DOHH2 (cell line): ENCODE measurements at regions not wholly inside any gene's neighbourhood (a gene's known extent, or its start where the extent isn't known, plus 50 kb on each side); places are given as distances from the start of the nearest gene placed in this dataset.

Source experiments
- H3F3A ChIP-seq: fragments of 200-600 bp; sonication (generic), shearing (Covaris generic); 2 replicates; pipeline ENCODE4 v1.6.0; 2016; ENCODE audit warnings: antibody characterized with exemption, mild to moderate bottlenecking; ENCODE audit not compliant: control insufficient read depth, insufficient read depth
- H3K27ac ChIP-seq: fragments of 200-600 bp; sonication (generic); 2 replicates; pipeline ENCODE4 v1.5.1; 2014; ENCODE audit warnings: low read depth, mild to moderate bottlenecking, low read length, moderate library complexity
- H3K27me3 ChIP-seq: fragments of 200-600 bp; sonication (generic); 2 replicates; pipeline ENCODE4 v1.6.1; 2014; ENCODE audit warnings: mild to moderate bottlenecking, low read length, mixed read lengths; ENCODE audit not compliant: control insufficient read depth
- H3K36me3 ChIP-seq: fragments of 200-600 bp; sonication (generic); 2 replicates; pipeline ENCODE4 v1.6.1; 2014; ENCODE audit warnings: mild to moderate bottlenecking, low read length, moderate library complexity, mixed read lengths; ENCODE audit not compliant: control insufficient read depth
- H3K4me1 ChIP-seq: fragments of 200-600 bp; sonication (generic); 2 replicates; pipeline ENCODE4 v1.6.1; 2014; ENCODE audit warnings: mild to moderate bottlenecking, low read length, mixed read lengths; ENCODE audit not compliant: control insufficient read depth
- H3K4me2 ChIP-seq: fragments of 200-600 bp; sonication (generic); 2 replicates; pipeline ENCODE4 v1.6.0; 2014; ENCODE audit warnings: mild to moderate bottlenecking, low read length, moderate library complexity
- H3K4me3 ChIP-seq: fragments of 200-600 bp; sonication (generic); 2 replicates; pipeline ENCODE4 v1.5.1; 2014; ENCODE audit warnings: mild to moderate bottlenecking, low read length, mixed read lengths
- H3K79me2 ChIP-seq: fragments of 200-600 bp; sonication (generic); 2 replicates; pipeline ENCODE4 v1.6.1; 2014; ENCODE audit warnings: mild to moderate bottlenecking, low read length, mixed read lengths; ENCODE audit not compliant: control insufficient read depth
- H3K9me2 ChIP-seq: fragments of 200-600 bp; sonication (generic); replicated peaks from 2 replicates; pipeline ENCODE4 v1.6.1; 2014; ENCODE audit warnings: mild to moderate bottlenecking, low read length, mixed read lengths; ENCODE audit not compliant: control insufficient read depth
- H3K9me3 ChIP-seq: fragments of 200-600 bp; sonication (generic); 2 replicates; pipeline ENCODE4 v1.6.1; 2014; ENCODE audit warnings: antibody characterized with exemption, low read length, mixed read lengths; ENCODE audit not compliant: control insufficient read depth, insufficient read depth
- H4K20me1 ChIP-seq: fragments of 200-600 bp; sonication (generic); 2 replicates; pipeline ENCODE4 v1.6.0; 2014; ENCODE audit warnings: low read depth, mild to moderate bottlenecking, antibody characterized with exemption, low read length, moderate library complexity; ENCODE audit not compliant: control insufficient read depth, insufficient read depth
- CTCF ChIP-seq: fragments of 200-600 bp; sonication (generic); IDR thresholded peaks from one replicate; pipeline ENCODE4 v1.5.1; 2014; ENCODE audit warnings: antibody characterized with exemption, mild to moderate bottlenecking, low read depth, low read length; ENCODE audit not compliant: poor library complexity, severe bottlenecking
- EZH2phosphoT487 ChIP-seq: fragments of 200-600 bp; sonication (generic); IDR thresholded peaks from 2 replicates; pipeline ENCODE4 v1.6.1; 2017; ENCODE audit warnings: borderline replicate concordance, mild to moderate bottlenecking, antibody characterized with exemption, low read length, moderate library complexity, mixed read lengths

DNA sequence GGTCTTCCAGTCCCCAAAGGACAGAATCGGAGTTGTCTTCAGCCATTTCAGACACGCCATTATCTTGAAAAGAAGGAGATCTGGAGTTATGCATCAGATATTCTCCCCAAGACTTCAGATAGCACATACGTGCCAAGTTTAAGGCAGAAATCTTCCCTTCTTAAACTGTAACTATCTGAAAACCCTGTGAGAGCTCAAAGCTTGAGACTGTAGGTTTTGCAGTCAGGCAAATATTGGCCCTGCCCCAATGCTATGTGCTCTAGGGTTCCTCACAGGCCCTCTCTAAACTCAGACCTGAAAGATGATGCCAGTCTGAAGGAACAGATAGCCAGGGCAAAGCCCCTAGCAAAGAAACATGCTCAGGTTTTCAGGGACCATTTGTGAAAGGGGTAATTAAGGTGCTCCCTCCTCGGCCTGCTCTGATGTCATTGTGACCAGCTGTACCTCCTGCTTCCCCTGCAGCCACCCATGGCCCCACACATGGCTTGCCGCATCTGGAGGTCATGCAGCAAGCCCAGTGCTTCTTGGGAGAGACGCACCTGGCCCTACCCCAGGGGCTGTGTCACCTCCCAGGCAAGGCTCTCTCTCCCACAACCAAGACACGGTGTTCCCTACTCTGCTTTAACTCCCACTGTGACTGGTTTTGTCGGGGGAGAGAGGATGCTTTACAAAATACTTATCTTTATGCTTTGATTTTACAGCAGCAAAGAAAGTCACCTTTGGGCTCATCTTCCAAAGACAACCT lies 53.4 kb upstream of the POMGNT2 start:
- no peak for TF ChIP-seq CTCF
- no peak for TF ChIP-seq EZH2phosphoT487
- no peak overlapping the region for H3K4me3 ChIP-seq
- H3K4me1 ChIP-seq = no peaks in the 10 kb centered on the region
- no peaks in the 10 kb centered on the region for H3K9me3 ChIP-seq
- no peak overlapping the region for H3K4me2 ChIP-seq
- H3K36me3 ChIP-seq = no peaks in the 10 kb centered on the region
- H4K20me1 ChIP-seq = no peaks in the 10 kb centered on the region
- H3K79me2 ChIP-seq = no peaks in the 10 kb centered on the region
- no peak overlapping the region for H3K27ac ChIP-seq
- 0 out of 2 replicates have a peak, but pooled peaks cover 3% of the 10 kb centered on the region for H3K27me3 ChIP-seq
- no peaks in the 10 kb centered on the region for H3F3A ChIP-seq
- no peaks in the 10 kb centered on the region for H3K9me2 ChIP-seq

DNA sequence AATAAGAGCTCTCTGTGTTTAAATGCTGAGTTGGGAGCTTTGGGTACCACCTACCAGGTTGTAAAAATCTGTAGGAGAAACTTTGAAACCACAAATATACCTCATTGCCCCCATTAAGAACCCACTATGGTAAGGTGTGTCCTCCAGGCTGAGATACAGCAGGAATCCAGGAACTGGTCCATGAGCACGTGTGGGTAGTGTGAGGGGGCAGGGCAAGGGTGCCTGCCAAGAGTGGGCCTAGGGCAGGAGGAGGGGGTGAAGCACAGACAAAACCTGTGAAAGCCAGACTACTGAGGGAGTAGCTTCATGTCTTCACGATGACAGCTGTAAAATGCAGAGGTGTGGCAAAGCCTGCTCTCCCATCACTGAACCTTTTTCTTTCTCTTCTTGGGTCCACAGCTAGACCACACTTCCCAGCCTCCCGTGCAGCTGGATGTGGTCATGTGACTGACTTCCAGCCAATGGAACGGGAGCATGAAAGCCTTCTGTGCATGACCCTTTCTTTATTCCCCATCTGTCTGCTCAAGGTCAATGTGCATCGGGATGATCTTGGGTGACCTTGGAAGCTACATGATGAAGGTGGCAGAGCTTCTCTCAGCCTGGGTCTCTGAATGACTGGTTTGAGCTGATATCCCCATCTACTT lies 51.1 kb upstream of the POMGNT2 start:
- H3K4me2 ChIP-seq = no peak overlapping the region
- TF ChIP-seq CTCF = no peak
- no peak for TF ChIP-seq EZH2phosphoT487
- no peaks in the 10 kb centered on the region for H3K9me3 ChIP-seq

GRCh38 chr3:43155464-43156121 lies 49.7 kb upstream of the POMGNT2 start:
- Histone ChIP-seq H3K79me2 (no peaks in the 10 kb centered on the region), H3F3A (no peaks in the 10 kb centered on the region), H3K36me3 (no peaks in the 10 kb centered on the region), H3K27ac (no peak overlapping the region), H3K4me1 (no peaks in the 10 kb centered on the region), H3K27me3 (peaks cover 8% of the 10 kb centered on the region), H4K20me1 (no peaks in the 10 kb centered on the region), H3K9me2 (no peaks in the 10 kb centered on the region), H3K4me3 (no peak overlapping the region), H3K9me3 (no peaks in the 10 kb centered on the region), H3K4me2 (no peak overlapping the region)
- TF ChIP-seq CTCF (no peak), EZH2phosphoT487 (no peak)

More for the DNA sequence above, 51.1 kb upstream of the POMGNT2 start:
- H4K20me1 ChIP-seq = no peaks in the 10 kb centered on the region
- H3K27ac ChIP-seq = no peak overlapping the region
- H3K27me3 ChIP-seq = peaks cover 7% of the 10 kb centered on the region
- H3K79me2 ChIP-seq = no peaks in the 10 kb centered on the region
- no peaks in the 10 kb centered on the region for H3K9me2 ChIP-seq
- H3K36me3 ChIP-seq = no peaks in the 10 kb centered on the region
- no peaks in the 10 kb centered on the region for H3F3A ChIP-seq
- no peaks in the 10 kb centered on the region for H3K4me1 ChIP-seq
- no peak overlapping the region for H3K4me3 ChIP-seq
